GM19351 (cell line): ENCODE measurements at regions not wholly inside any gene's neighbourhood (a gene's known extent, or its start where the extent isn't known, plus 50 kb on each side); places are given as distances from the start of the nearest gene placed in this dataset.

Experiments
- ATAC-seq: cut with Tn5 transposase; IDR thresholded peaks from one replicate; pipeline ENCODE4 v1.9.1; 2021; ENCODE audit warnings: mild to moderate bottlenecking, moderate library complexity; ENCODE audit not compliant: unreplicated experiment

DNA sequence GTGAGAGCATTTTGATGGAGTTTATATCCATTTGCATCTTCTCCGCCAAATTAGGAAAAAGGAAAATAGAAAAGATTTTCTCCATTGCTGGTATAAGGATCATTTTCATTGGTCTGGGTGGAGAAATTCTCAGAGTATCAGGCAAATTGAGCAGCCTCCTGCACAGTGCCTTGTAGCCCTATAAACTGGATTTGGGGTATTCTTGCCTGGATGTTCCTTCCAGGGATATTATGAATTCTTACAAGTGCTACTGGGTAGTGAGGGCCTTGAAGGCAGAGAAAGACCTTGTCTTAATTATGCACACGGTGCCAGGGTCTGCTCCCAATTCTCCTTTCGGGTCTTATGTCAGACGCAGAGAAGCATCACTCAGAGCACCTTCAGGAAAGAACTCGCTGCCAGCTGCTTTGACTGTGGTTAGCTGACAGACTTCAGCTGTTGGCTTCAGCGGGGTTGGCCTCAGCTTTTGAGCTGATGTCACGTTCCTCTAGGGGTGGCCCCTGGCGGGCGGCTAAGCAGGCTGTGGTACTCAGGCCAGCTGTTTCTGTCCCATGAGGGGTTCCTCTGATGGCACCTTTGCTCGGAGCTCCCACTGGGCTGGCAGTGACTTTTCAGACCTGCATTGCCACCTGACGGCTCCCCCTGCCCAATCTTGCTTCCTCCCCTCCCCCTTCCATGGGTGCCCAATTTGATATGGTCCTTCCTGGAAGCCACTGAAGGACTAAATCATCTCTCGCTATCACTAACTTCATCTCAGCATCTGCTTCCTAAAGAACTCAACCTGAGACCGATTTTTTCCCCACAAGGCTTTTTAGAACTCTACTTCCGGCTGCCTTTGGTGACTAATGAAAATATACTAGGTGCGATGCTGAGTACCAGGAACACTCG lies 519.5 kb downstream of the BCOR start:
- ATAC-seq, result peak; percentile 96

DNA sequence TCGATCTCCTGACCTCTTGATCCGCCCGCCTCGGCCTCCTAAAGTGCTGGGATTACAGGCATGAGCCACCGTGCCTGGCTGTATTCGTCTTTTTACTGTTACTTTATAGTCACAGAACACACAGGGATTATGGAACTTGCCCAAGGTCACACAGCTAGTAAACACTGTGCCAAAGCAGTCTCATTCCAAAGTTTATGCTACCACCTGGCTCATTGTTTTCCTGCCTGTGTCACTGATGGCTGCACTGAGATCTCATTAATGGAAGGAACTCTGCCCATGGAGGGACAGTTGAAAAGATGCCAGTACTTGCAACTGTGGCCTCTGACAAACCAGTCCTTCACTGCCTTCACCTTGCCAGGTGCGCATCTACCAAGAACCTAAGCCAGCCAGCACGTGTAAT lies 517.7 kb downstream of the BCOR start:
- no peak for ATAC-seq

DNA sequence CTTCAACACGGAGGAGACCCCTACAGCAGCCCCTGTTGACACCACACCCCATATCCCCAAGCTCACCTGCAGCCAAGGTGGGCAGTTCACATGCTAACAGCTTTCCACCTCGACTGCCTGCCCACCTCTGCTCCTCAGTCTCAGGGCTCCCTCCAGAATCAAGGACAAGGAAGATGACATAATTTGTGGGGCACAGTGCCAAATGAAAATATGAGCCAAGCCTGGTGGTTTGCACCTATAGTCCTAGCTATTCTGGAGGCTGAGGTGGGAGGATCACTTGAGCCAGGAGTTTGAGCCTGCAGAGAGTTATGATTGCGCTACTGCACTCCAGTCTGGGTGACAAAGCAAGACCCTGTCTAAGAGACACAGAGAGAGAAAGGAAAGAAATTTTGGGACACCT lies 516.3 kb downstream of the BCOR start:
- ATAC-seq, result no peak

DNA sequence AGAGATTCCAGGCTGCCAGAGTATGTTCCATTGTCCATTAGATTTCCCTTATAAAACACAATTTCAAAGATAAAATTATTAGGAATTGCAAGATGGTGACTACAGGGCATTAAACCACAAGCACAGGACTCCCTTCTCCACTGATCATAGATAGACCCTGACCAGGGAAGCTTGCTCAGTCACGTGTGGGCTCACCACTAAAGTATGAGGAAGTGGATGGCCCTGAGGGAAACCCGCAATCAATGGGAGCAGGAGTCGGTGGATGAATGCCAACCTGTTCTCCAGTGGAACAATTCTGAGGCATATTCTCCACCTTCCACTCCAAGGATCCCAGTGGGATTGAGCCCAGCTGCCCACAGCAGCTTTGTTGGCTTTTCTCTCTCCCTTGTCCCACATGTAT lies 515.7 kb downstream of the BCOR start:
- ATAC-seq, result no peak

DNA sequence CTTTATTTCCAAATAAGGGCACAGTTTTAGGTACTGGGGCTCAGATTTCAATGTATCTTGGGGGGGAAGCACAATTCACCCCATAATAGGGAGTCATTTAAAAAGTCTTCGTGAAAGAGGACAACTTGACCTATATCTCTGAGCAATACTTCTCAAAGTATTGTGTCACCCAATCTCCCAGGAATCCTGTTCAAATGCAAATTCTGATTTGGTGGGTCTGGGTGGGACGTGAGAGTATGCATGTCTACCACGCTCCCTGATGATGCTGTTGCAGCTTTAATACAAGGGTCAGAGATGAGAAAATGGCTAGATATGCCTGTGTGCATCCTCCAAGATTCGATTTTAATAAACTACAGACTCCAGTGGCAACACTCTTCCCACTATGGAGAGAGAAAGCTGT lies 514.8 kb downstream of the BCOR start:
- ATAC-seq, result no peak

DNA sequence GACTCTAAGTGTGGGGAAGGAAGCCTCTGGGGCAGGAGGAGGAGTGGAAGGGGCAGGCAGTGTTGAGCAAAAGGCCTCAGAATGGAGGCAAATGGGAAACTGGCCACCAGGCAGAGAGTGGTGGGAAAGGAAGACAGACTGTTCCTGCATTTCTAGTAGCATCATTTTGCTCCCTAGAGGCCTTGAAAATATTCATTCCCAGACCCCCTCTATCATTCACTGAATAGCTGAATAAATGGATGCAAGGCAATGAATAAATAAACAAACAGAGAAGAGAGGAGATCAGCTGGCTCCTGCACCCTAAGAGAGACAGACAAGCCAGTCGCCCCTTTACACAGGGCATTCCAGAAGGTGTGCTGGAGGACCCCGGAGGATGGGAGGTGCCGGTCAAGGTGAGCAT lies 511.9 kb downstream of the BCOR start:
- no peak for ATAC-seq

DNA sequence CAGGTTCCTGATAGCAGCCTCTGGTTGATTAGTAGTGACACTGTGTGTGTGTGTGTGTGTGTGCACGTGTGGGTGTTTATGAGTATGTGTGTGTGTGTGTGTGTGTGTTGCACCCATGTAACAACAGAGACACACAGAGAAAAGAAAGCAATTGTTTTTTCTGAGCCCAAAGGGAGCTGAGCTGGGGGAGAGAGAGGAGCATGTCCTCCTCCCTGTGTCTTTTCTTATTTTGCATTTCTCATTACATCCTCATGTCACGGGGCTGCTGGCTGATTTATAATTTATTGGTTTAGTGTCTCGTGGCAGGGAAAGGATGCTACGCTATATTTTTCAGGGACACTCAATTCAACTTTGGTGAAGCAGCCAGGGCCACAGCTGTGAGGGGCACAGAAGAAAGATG lies 511.4 kb downstream of the BCOR start:
- no peak for ATAC-seq

DNA sequence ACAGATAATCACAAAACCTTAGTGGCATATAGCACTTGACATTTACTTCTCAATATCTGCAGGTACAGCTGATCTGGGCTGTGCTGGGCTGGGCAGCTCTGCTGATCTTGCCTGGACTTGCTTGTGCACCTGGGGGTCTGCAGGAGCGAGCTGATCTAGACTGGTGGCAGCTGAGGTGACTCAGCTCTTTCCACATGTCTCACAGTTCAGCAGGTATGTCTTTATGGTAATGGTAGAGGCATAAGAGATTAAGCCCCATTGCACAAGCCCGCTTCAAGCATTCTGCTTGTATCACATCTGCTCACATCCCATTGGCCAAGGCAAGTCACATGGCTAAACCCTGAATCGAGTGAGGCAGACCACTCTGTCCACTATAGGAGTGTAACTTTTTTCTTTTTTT lies 506.7 kb downstream of the BCOR start:
- no peak for ATAC-seq

DNA sequence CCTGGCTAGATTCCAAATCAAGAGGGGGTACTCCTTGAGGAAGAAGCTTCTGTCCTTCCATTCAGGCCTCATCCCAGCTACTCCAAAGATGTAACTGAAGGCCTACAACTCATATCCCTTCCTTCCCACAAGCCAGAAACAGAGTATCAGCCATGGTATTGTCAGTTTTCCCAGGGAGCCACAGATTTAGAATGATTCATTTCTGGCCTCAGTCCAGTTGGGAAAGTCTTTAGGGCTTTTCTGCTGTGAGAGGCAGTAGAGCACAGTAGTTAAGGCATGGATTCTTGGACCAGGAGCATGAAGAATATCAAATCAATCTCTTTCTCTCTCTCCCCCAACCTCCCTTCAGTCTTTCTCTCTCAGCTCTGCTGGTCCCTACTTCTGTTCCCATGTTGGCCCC lies 505.0 kb downstream of the BCOR start:
- ATAC-seq, result no peak

DNA sequence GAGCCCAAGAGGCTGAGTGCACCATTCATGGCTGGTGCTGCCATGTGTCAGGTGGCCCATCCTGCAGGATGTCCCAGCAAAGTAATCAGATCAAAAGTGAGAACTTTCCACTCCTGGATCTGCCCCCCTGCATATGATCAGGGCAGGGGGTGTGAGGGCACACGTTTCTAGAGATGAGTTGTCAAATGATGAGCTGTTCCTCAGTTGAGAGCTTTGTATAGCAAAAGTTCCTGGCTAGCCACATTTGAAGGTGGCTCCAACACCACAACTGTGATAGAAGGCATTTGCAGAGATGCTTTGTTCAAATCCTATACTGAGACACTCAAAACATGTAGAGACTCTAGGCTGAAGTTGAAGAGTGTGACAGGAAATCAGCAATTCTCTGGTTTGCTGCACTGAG lies 501.8 kb downstream of the BCOR start:
- ATAC-seq, result no peak

DNA sequence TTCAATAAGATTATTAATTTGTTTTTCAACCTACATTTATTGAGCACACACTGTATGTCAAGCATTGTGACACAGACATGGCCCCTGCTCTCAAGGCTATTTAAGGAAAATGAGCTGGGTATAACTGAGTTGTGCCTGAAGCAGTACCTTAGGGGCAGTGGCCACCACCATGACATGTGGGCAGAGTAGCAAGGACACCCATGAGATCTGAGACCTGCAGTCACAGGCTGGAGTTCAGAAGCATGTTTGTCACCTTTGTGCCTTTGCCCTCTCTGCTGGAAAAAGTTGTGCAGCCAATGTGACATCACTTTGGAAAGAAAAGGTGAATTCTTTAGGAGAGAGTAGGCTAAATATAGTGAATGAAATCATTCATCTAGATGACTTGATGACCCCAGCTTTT lies 501.3 kb downstream of the BCOR start:
- ATAC-seq, result no peak

DNA sequence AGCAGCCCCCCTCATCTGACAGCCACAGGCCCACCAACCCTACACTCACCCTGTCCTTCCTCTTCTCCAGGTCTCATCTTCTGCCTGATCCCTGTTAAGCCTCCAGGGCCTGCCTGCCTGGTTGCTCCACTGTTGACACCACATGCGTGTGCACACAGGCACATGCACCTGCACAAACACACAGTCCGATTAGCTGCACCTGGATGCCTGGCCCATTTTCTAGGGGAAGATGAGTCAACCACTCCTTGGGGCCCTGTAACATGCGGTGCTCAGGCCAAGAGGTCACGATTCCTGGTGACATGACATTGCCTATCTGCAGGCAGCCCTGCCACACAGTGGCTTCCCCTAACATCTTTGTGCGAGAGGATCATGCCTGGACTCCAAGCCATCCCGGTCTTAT lies 498.4 kb downstream of the BCOR start:
- ATAC-seq, result no peak

DNA sequence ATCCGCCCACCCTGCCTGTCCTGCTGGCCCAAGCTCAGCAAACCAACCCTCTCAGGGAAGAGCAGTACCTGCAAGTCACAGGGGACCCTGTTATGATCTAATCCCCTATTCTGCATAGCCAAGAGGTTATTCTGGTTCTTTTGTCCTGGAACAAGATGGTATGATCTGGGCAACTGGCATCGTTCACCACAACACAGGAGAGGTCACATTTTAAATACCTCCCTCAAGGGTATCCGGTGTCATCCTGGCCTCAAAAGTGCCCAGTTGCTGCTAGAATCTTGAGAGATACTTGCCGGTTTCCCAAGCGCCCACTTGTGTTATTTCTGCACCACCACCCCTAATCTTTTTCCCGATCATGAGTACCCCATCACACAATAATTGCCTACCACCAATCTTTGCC lies 497.5 kb downstream of the BCOR start:
- no peak for ATAC-seq

DNA sequence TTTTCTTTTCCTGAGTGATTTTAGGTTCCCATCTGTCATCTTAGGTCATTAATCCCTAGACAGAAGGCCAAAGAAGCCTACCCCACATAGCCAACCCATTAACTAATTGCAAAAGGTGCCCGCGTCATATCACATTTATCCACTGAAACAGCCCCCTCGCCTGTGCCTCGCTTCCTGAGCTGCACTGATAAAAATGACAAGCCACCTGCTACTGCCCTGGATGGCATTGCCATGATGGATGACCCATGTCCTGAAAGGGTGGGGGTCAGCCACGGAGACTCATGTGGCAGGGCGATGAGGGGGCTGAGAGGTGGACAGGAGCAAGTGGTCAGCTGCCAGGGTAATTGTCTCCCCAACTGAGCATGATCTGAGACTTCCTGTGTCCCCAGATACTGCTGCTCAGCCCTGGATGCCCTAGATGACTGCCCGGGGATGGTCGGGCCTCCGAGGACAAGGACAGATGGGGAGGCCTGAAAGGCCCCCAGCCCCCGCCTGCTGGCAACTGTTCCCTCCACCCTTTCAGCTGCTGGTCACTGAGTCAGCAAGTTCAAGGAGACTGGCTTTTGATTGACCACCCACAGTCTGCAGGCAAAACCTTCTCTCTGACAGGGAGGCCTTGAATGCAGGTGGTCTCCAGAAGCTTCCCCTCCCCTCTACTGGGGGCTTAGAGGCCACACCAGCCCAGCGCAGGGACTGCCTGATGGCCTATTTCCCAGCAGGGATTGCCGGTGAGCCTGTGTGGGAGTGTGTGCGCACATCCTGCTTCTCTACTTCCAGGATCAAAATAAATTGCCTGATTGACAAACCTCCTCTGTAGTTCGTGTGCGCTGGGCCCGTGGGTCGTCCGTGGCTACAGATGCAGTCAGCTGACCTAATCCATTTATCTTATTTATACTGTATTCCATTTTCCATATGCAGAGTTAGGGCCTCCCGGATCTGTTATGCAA lies 496.3 kb downstream of the BCOR start:
- no peak for ATAC-seq

DNA sequence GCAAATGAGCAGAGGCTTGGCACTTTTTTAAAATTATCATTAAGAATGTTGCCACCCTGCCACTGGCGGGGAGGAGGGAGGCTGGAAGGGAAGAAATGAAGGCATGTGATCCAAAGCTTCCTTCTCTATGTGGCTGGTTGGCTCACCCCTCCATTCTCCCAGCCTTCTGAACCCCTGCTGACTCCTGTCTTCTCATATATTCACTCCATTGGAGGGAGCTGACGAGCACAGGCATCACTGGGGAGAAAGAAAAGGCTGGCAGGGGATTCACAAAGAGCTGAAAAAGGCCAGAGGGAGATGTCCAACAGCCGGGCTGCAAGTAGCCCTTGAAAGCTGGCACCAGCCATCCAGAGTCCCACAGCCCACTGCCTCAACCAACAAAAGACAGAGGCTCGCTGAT lies 495.6 kb downstream of the BCOR start:
- no peak for ATAC-seq

DNA sequence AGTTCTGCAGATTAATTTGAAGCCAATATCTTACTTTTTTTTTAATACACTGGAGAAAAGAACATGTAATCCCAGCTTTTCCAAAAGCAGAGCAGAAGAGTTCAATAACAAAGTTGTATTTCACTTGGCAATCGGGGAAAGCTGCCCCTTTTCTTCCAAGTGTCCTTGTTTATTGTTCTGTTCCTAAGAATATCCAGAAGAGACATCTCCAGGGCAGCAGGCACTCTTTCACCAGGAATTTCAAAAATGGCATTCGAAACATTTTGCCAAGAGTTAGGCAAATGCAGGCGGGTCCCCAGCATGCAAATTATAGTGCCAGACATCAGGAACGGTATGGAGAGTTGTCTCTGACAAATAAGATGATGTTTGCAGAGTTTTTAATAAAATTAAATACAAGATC lies 494.5 kb downstream of the BCOR start:
- no peak for ATAC-seq

DNA sequence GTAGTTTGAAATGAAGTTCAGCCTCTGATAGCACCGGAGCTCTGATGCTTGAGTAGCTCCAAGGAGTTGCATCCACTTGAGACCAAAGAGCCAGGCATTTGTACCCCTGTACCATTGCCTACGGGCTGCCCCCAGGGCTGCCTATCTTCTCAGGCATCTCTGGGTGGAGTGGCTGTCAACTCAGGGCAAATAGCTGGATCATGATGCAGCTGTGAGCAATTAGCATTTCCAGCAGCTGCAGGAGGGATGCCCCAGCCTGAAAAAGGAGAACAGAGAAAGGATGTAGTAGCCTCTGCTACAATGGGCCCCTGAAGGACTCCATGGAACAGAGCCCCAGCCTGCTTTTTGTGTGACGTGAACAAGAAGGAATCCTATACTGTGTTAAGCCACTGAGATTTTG lies 492.6 kb downstream of the BCOR start:
- no peak for ATAC-seq

DNA sequence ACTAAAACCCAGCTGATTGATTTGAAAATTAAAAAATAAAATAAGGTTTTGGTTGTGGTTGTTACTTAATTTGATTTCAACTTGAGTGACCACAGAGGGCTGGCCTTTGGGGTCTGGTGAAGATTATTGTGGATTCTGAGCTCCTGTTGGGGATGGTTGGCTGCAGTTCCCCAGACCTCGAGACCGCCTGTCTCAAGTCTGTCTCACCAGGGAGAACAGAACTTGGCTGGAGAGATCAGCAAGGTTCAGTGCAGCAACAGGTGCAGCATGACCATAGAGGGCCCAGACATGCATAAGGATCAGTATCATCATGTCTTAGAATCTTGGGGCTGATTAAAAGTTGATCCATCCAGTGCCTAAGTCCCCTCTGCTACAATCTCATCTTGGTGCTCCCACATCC lies 491.9 kb downstream of the BCOR start:
- ATAC-seq, result no peak

DNA sequence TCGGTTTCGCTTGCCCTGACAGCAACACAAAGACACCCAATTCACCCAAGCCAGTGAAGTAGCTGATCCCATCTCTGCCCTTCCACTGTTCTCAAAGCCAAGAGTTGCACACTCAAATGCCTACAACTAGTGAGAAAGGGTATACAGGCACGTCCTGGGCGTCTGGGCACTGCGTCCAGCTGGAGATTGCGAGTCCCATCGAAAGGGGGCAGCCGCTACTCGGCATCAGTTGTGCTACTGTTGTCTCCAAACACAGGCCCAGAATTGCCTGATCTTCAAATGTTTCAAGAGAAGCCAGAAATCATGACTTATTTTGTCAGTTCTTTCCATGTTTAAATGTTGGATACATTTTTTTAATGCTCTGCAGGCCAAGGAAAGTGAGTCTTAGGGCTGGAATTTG lies 487.8 kb downstream of the BCOR start:
- ATAC-seq, result no peak

DNA sequence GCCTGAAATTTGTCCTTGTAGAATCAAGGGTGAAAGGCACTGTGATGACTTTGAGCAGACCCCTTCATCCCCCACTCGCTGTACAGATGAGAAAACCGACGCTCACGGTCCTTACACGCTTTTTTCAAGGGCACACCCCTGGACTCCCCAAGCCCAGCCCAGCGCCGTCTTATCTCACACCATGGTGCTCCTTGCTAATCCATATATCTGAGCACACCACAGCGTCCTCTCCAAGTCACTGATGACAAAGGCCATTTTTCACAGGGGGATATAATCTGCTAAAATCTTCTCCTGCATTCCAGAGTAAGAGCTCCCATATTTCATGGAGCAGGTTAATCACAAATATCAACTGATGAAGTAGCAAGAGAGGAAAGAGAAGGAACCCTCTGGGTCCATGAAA lies 486.3 kb downstream of the BCOR start:
- ATAC-seq, result no peak

DNA sequence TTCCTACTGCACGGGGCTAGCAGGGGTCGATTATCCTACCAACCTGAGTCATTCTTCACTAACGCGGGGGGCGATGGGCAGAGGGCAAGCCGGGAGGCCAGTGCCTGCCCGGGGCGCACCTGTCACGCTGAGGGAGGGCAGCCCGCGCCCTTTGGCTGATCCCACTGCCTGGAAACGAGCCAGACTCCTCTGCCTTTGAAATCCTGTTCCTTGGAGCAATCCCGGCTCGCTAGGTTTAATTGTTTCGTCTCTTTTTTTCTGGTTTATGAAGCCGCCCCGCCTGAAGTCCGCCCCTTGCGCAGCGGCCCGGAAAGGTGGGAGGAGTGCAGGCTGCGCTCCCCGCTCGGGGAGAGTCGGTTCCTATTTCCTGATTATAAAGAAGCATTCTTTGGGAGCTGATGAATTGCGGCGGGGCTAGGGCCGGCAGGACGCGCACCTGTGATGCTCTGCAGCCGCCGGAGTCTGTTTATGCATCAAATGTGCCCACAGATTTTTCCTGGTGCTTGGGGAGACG lies 484.2 kb downstream of the BCOR start:
- ATAC-seq, result peak; percentile 36
